ENCODE measurements at regions not wholly inside any gene's neighbourhood (a gene's known extent, or its start where the extent isn't known, plus 50 kb on each side); places are given as distances from the start of the nearest gene placed in this dataset.

- H4K8ac ChIP-seq (ENCODE audit: low read depth, low read length), result no peak overlapping the region
- no peaks in the 10 kb centered on the region for H3K27me3 ChIP-seq (ENCODE audit: control insufficient read depth in 3 of 3, insufficient read depth in 3 of 3, low read depth in 1 of 3, low read length in 3 of 3)
- no peak overlapping the region for H2BK120ac ChIP-seq (ENCODE audit: low read depth, low read length)
- no peak overlapping the region for H2AK5ac ChIP-seq (ENCODE audit: low read depth, low read length)
- no peak overlapping the region for H3K4ac ChIP-seq (ENCODE audit: low read length)
- H3K4me2 ChIP-seq (ENCODE audit: insufficient read depth, low read length, poor library complexity, severe bottlenecking), result no peak overlapping the region
- no CpG with 5 or more reads among the region's 9 CpGs for WGBS, 2 donors (ENCODE audit: extremely low coverage in 2 of 2, insufficient read length in 2 of 2, insufficient replicate concordance in 1 of 2)
- no peak overlapping the region for H3K18ac ChIP-seq (ENCODE audit: low read length)
- H2AFZ ChIP-seq (ENCODE audit: low read length), result no peak overlapping the region
- H3K36me3 ChIP-seq (replicated peaks in 1 of 2; ENCODE audit: control insufficient read depth in 2 of 2, insufficient read depth in 2 of 2, low read length in 2 of 2), result no peaks in the 10 kb centered on the region
- H3K4me3 ChIP-seq (ENCODE audit: low read length in 2 of 2), result no peak overlapping the region
- no peaks in the 10 kb centered on the region for H3K4me1 ChIP-seq (ENCODE audit: control insufficient read depth in 2 of 2, insufficient read depth in 1 of 2, low read depth in 1 of 2, low read length in 2 of 2)
- no peak overlapping the region for H4K91ac ChIP-seq (ENCODE audit: low read depth, low read length, poor library complexity)
- H2BK5ac ChIP-seq (ENCODE audit: low read length), result no peak overlapping the region
- H3K14ac ChIP-seq (ENCODE audit: low read length), result no peak overlapping the region
- no peaks in the 10 kb centered on the region for H3K9me3 ChIP-seq (replicated peaks in 1 of 2; ENCODE audit: control insufficient read depth in 2 of 2, insufficient read depth in 1 of 2, low read depth in 1 of 2, low read length in 2 of 2)
- H2BK12ac ChIP-seq (ENCODE audit: low read length), result no peak overlapping the region
- H3K23ac ChIP-seq (ENCODE audit: low read depth, low read length, poor library complexity), result no peak overlapping the region
- H3K9ac ChIP-seq (ENCODE audit: low read depth, low read length, poor library complexity), result no peak overlapping the region
- DNase-seq (ENCODE audit: low spot score), result no peak
- no peak overlapping the region for H2BK15ac ChIP-seq (ENCODE audit: low read length)
- H3K27ac ChIP-seq (replicated peaks; ENCODE audit: low read length), result no peak overlapping the region
- H3K79me1 ChIP-seq (ENCODE audit: low read depth, low read length), result no peaks in the 10 kb centered on the region
These were observed 161.9 kb upstream of the GORAB start for GRCh38 chr1:170370087-170370486.

DNA sequence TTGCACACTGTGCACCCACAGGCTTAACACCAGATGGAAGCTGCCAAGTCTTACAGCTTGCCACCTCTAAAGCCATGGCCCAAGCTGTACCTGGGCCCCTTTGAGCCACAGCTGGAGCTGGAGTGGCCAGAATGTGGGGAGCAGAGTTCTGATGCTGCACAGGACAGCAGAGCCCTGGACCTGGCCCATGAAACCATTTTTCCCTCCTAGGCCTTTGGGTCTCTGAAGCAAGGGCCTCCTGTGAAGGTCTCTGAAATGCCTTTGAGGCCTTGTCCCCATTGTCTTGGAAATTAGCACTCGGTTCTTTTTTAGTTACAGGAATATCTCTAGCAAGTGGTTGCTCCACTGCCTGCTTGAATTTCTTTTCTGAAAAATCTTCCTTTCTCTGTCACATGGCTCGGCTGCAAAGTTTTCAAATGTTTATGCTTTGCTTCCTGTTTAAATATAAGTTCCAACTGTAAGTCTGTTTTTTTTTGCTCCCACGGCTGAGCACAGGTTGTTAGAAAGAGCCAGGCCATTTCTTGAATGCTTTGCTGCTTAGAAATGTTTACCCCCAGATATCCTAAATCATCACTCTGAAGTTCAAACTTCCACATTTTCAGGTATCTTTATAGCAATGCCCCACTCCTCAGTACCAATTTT lies 156.8 kb upstream of the GORAB start:
- Histone ChIP-seq H4K8ac (ENCODE audit: low read depth, low read length) (no peak overlapping the region), H3K23ac (ENCODE audit: low read depth, low read length, poor library complexity) (no peak overlapping the region), H3K36me3 (replicated peaks in 1 of 2; ENCODE audit: control insufficient read depth in 2 of 2, insufficient read depth in 2 of 2, low read length in 2 of 2) (no peaks in the 10 kb centered on the region), H2AK5ac (ENCODE audit: low read depth, low read length) (no peak overlapping the region), H3K9ac (ENCODE audit: low read depth, low read length, poor library complexity) (no peak overlapping the region), H3K9me3 (replicated peaks in 1 of 2; ENCODE audit: control insufficient read depth in 2 of 2, insufficient read depth in 1 of 2, low read depth in 1 of 2, low read length in 2 of 2) (no peaks in the 10 kb centered on the region), H3K79me1 (ENCODE audit: low read depth, low read length) (no peaks in the 10 kb centered on the region), H2BK5ac (ENCODE audit: low read length) (no peak overlapping the region), H3K27ac (replicated peaks; ENCODE audit: low read length) (no peak overlapping the region), H3K4ac (ENCODE audit: low read length) (no peak overlapping the region), H2BK15ac (ENCODE audit: low read length) (no peak overlapping the region), H3K4me3 (ENCODE audit: low read length in 2 of 2) (no peak overlapping the region), H3K18ac (ENCODE audit: low read length) (no peak overlapping the region), H2AFZ (ENCODE audit: low read length) (no peak overlapping the region), H3K4me2 (ENCODE audit: insufficient read depth, low read length, poor library complexity, severe bottlenecking) (no peak overlapping the region), H3K4me1 (ENCODE audit: control insufficient read depth in 2 of 2, insufficient read depth in 1 of 2, low read depth in 1 of 2, low read length in 2 of 2) (no peaks in the 10 kb centered on the region), H3K14ac (ENCODE audit: low read length) (no peak overlapping the region), H4K91ac (ENCODE audit: low read depth, low read length, poor library complexity) (no peak overlapping the region), H2BK120ac (ENCODE audit: low read depth, low read length) (no peak overlapping the region), H3K27me3 (ENCODE audit: control insufficient read depth in 3 of 3, insufficient read depth in 3 of 3, low read depth in 1 of 3, low read length in 3 of 3) (no peaks in the 10 kb centered on the region), H2BK12ac (ENCODE audit: low read length) (no peak overlapping the region)
- no peak for DNase-seq (ENCODE audit: low spot score)
- no CpG with 5 or more reads among the region's 3 CpGs for WGBS, 2 donors (ENCODE audit: extremely low coverage in 2 of 2, insufficient read length in 2 of 2, insufficient replicate concordance in 1 of 2)

- Histone ChIP-seq H3K79me1 (ENCODE audit: low read depth, low read length) (no peaks in the 10 kb centered on the region), H3K14ac (ENCODE audit: low read length) (no peak overlapping the region), H2BK120ac (ENCODE audit: low read depth, low read length) (no peak overlapping the region), H3K4me3 (ENCODE audit: low read length in 2 of 2) (no peak overlapping the region), H3K4me2 (ENCODE audit: insufficient read depth, low read length, poor library complexity, severe bottlenecking) (no peak overlapping the region), H2BK15ac (ENCODE audit: low read length) (no peak overlapping the region), H3K18ac (ENCODE audit: low read length) (no peak overlapping the region), H3K4ac (ENCODE audit: low read length) (no peak overlapping the region), H3K23ac (ENCODE audit: low read depth, low read length, poor library complexity) (no peak overlapping the region), H2AFZ (ENCODE audit: low read length) (no peak overlapping the region), H3K27ac (replicated peaks; ENCODE audit: low read length) (no peak overlapping the region), H4K8ac (ENCODE audit: low read depth, low read length) (no peak overlapping the region), H3K36me3 (replicated peaks in 1 of 2; ENCODE audit: control insufficient read depth in 2 of 2, insufficient read depth in 2 of 2, low read length in 2 of 2) (no peaks in the 10 kb centered on the region), H3K27me3 (ENCODE audit: control insufficient read depth in 3 of 3, insufficient read depth in 3 of 3, low read depth in 1 of 3, low read length in 3 of 3) (no peaks in the 10 kb centered on the region), H2BK5ac (ENCODE audit: low read length) (no peak overlapping the region), H2AK5ac (ENCODE audit: low read depth, low read length) (no peak overlapping the region), H4K91ac (ENCODE audit: low read depth, low read length, poor library complexity) (no peak overlapping the region), H3K9ac (ENCODE audit: low read depth, low read length, poor library complexity) (no peak overlapping the region), H3K4me1 (ENCODE audit: control insufficient read depth in 2 of 2, insufficient read depth in 1 of 2, low read depth in 1 of 2, low read length in 2 of 2) (no peaks in the 10 kb centered on the region), H2BK12ac (ENCODE audit: low read length) (no peak overlapping the region), H3K9me3 (replicated peaks in 1 of 2; ENCODE audit: control insufficient read depth in 2 of 2, insufficient read depth in 1 of 2, low read depth in 1 of 2, low read length in 2 of 2) (no peaks in the 10 kb centered on the region)
- no peak for DNase-seq (ENCODE audit: low spot score)
- no CpG with 5 or more reads among the region's 1 CpG for WGBS, 2 donors (ENCODE audit: extremely low coverage in 2 of 2, insufficient read length in 2 of 2, insufficient replicate concordance in 1 of 2)
These were observed 155.1 kb upstream of the GORAB start for GRCh38 chr1:170376801-170377385.

DNA sequence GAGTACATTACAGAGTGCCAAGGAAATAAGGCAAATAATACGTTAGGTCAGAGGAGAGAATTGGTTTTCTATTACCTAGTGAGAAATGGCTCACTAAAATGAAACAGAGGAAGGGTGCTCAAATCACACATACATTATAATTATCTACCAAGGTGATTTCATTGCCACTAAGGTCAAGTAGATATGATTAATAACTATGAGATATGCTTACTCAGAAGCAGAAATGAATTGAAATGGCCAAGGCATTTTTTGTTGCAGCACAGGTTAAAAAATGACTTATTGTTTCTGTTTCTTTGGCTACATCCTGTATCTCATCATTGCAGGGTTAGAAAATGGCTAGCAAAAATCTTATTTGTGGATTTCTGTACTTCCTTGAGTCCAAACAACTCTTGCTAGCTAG lies 154.5 kb upstream of the GORAB start:
- no peak overlapping the region for H4K8ac ChIP-seq (ENCODE audit: low read depth, low read length)
- H3K79me1 ChIP-seq (ENCODE audit: low read depth, low read length), result no peaks in the 10 kb centered on the region
- H3K36me3 ChIP-seq (replicated peaks in 1 of 2; ENCODE audit: control insufficient read depth in 2 of 2, insufficient read depth in 2 of 2, low read length in 2 of 2), result no peaks in the 10 kb centered on the region
- H3K9me3 ChIP-seq (replicated peaks in 1 of 2; ENCODE audit: control insufficient read depth in 2 of 2, insufficient read depth in 1 of 2, low read depth in 1 of 2, low read length in 2 of 2), result no peaks in the 10 kb centered on the region
- no peak overlapping the region for H3K4me3 ChIP-seq (ENCODE audit: low read length in 2 of 2)
- H2AFZ ChIP-seq (ENCODE audit: low read length), result no peak overlapping the region
- H2BK12ac ChIP-seq (ENCODE audit: low read length), result no peak overlapping the region
- H2BK120ac ChIP-seq (ENCODE audit: low read depth, low read length), result no peak overlapping the region
- no peak overlapping the region for H3K4me2 ChIP-seq (ENCODE audit: insufficient read depth, low read length, poor library complexity, severe bottlenecking)
- H3K4me1 ChIP-seq (ENCODE audit: control insufficient read depth in 2 of 2, insufficient read depth in 1 of 2, low read depth in 1 of 2, low read length in 2 of 2), result no peaks in the 10 kb centered on the region
- H2BK15ac ChIP-seq (ENCODE audit: low read length), result no peak overlapping the region
- H2BK5ac ChIP-seq (ENCODE audit: low read length), result no peak overlapping the region
- no peak overlapping the region for H4K91ac ChIP-seq (ENCODE audit: low read depth, low read length, poor library complexity)
- no peak overlapping the region for H3K27ac ChIP-seq (replicated peaks; ENCODE audit: low read length)
- H2AK5ac ChIP-seq (ENCODE audit: low read depth, low read length), result no peak overlapping the region
- no peak overlapping the region for H3K18ac ChIP-seq (ENCODE audit: low read length)
- H3K4ac ChIP-seq (ENCODE audit: low read length), result no peak overlapping the region
- H3K27me3 ChIP-seq (ENCODE audit: control insufficient read depth in 3 of 3, insufficient read depth in 3 of 3, low read depth in 1 of 3, low read length in 3 of 3), result no peaks in the 10 kb centered on the region
- H3K9ac ChIP-seq (ENCODE audit: low read depth, low read length, poor library complexity), result no peak overlapping the region
- no peak overlapping the region for H3K14ac ChIP-seq (ENCODE audit: low read length)
- H3K23ac ChIP-seq (ENCODE audit: low read depth, low read length, poor library complexity), result no peak overlapping the region
- WGBS, 2 donors (ENCODE audit: extremely low coverage in 2 of 2, insufficient read length in 2 of 2, insufficient replicate concordance in 1 of 2), result no CpG with 5 or more reads among the region's 1 CpG
- no peak for DNase-seq (ENCODE audit: low spot score)

Measured in neuronal stem cell (in vitro differentiated cells).